ENCODE measurements at regions not wholly inside any gene's neighbourhood (a gene's known extent, or its start where the extent isn't known, plus 50 kb on each side); places are given as distances from the start of the nearest gene placed in this dataset.

- no peak for TF ChIP-seq CTCF (IDR thresholded peaks at IDR 0.05)
- intact Hi-C loops (cut with DNase I), result no loop called here
- no peaks in the 10 kb centered on the region for H3K27me3 ChIP-seq
- H3K9me3 ChIP-seq, result no peaks in the 10 kb centered on the region
- no peaks in the 10 kb centered on the region for H3K4me1 ChIP-seq
- no peak overlapping the region for H3K27ac ChIP-seq
- no peaks in the 10 kb centered on the region for H3K36me3 ChIP-seq
- no peak for DNase-seq
- no peak for ATAC-seq
- no peak overlapping the region for H3K4me3 ChIP-seq
These were observed 325.9 kb upstream of the SEMA3D start for GRCh38 chr7:85512790-85513189.

- intact Hi-C loops (cut with DNase I), result no loop called here
- DNase-seq, result no peak
- H3K27me3 ChIP-seq, result no peaks in the 10 kb centered on the region
- TF ChIP-seq CTCF (IDR thresholded peaks at IDR 0.05), result no peak
- H3K4me1 ChIP-seq, result no peaks in the 10 kb centered on the region
- H3K4me3 ChIP-seq, result no peak overlapping the region
- H3K9me3 ChIP-seq, result no peaks in the 10 kb centered on the region
- no peaks in the 10 kb centered on the region for H3K36me3 ChIP-seq
- ATAC-seq, result no peak
- no peak overlapping the region for H3K27ac ChIP-seq
These were observed 323.4 kb upstream of the SEMA3D start for GRCh38 chr7:85510287-85510686.

GRCh38 chr7:85509476-85509875 lies 322.6 kb upstream of the SEMA3D start:
- H3K4me1 ChIP-seq, result no peaks in the 10 kb centered on the region
- TF ChIP-seq CTCF (IDR thresholded peaks at IDR 0.05), result no peak
- H3K27ac ChIP-seq, result no peak overlapping the region
- no peak overlapping the region for H3K4me3 ChIP-seq
- no peaks in the 10 kb centered on the region for H3K27me3 ChIP-seq
- DNase-seq (no peak), ATAC-seq (no peak)
- intact Hi-C loops (cut with DNase I), result no loop called here
- no peaks in the 10 kb centered on the region for H3K9me3 ChIP-seq
- no peaks in the 10 kb centered on the region for H3K36me3 ChIP-seq

GRCh38 chr7:85508642-85509410 lies 322.0 kb upstream of the SEMA3D start:
- ATAC-seq, result no peak
- H3K4me3 ChIP-seq, result no peak overlapping the region
- H3K4me1 ChIP-seq, result no peaks in the 10 kb centered on the region
- no peak for DNase-seq
- no peak overlapping the region for H3K27ac ChIP-seq
- no peaks in the 10 kb centered on the region for H3K36me3 ChIP-seq
- H3K9me3 ChIP-seq, result no peaks in the 10 kb centered on the region
- TF ChIP-seq CTCF (IDR thresholded peaks at IDR 0.05), result no peak
- no peaks in the 10 kb centered on the region for H3K27me3 ChIP-seq
- intact Hi-C loops (cut with DNase I), result no loop called here

GRCh38 chr7:85498031-85498430 lies 311.2 kb upstream of the SEMA3D start:
- Histone ChIP-seq H3K27ac (no peak overlapping the region), H3K4me3 (no peak overlapping the region), H3K4me1 (no peaks in the 10 kb centered on the region), H3K36me3 (no peaks in the 10 kb centered on the region), H3K9me3 (peaks cover 0 to 8% of the 10 kb centered on the region in 2 donors), H3K27me3 (no peaks in the 10 kb centered on the region)
- no peak for ATAC-seq
- TF ChIP-seq CTCF (IDR thresholded peaks at IDR 0.05), result no peak
- intact Hi-C loops (cut with DNase I), result no loop called here
- DNase-seq, result peak in 1 of 4 donors; percentile 73
